ENCODE measurements at regions not wholly inside any gene's neighbourhood (a gene's known extent, or its start where the extent isn't known, plus 50 kb on each side); places are given as distances from the start of the nearest gene placed in this dataset.

- no peak for TF ChIP-seq POLR2A (IDR thresholded peaks at IDR 0.05)
- TF ChIP-seq, protein P1, sequence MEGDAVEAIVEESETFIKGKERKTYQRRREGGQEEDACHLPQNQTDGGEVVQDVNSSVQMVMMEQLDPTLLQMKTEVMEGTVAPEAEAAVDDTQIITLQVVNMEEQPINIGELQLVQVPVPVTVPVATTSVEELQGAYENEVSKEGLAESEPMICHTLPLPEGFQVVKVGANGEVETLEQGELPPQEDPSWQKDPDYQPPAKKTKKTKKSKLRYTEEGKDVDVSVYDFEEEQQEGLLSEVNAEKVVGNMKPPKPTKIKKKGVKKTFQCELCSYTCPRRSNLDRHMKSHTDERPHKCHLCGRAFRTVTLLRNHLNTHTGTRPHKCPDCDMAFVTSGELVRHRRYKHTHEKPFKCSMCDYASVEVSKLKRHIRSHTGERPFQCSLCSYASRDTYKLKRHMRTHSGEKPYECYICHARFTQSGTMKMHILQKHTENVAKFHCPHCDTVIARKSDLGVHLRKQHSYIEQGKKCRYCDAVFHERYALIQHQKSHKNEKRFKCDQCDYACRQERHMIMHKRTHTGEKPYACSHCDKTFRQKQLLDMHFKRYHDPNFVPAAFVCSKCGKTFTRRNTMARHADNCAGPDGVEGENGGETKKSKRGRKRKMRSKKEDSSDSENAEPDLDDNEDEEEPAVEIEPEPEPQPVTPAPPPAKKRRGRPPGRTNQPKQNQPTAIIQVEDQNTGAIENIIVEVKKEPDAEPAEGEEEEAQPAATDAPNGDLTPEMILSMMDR (IDR thresholded peaks at IDR 0.05): no peak
Observed at GRCh38 chrX:151042842-151043241, 59.7 kb downstream of the HMGB3 start.
